GM19025 (cell line): ENCODE measurements at regions not wholly inside any gene's neighbourhood (a gene's known extent, or its start where the extent isn't known, plus 50 kb on each side); places are given as distances from the start of the nearest gene placed in this dataset.

Experiments
- ATAC-seq: cut with Tn5 transposase; IDR thresholded peaks from one replicate; pipeline ENCODE4 v1.9.1; 2021; ENCODE audit warnings: mild to moderate bottlenecking, low read depth, moderate library complexity; ENCODE audit not compliant: unreplicated experiment

DNA sequence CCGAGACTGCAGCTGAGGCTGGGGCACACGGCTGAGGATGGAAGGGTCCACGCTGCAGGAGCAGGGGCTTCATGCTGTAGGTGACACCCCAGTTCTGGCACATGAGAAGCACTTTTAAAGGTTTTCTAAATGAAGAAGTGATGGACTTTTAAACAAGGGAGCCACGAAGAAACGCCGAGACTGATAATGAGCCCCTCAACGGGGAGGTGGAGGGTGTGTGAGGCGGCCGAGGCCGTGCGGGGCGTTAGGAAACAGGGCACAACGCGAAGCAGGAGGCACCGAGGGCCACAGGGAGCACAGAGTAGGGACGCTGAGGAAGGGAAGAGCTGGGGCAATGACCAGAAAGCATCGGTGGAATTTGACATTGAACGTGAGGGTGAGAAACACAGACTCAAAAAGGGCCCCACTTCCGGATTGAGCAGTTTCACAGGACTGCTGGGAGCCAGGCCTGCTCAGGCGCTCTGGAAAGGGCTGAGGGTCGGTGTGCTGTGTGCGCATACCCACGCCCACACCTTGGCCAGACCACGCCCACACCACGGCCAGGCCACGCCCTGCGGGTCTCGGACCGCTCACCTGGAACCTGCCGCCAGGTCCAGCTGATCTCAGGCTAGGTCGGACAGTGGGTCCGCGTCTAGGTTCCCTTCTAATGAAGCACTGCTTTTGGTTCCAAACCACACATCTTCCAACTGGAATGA, 115.7 kb downstream of the GYPC start:
- no peak for ATAC-seq

DNA sequence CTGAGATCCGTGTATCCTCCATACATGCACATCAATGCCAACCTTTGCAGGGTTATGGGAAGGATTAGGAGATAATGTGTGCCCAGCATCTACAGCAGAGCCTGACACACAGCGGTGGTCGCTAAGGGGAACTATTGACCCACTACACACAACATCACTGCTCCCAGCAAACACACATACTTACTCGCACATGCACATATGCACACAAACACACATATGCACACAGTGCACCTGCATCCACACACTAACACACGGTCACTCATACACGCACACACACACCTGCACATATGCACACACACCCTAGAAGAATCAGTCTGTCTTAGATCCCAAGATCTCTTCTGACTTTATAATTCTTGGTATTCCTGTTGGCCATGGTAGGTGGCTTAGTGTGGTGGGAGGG, 118.3 kb downstream of the GYPC start:
- ATAC-seq, result no peak

GRCh38 chr2:126774761-126775160, 118.8 kb downstream of the GYPC start:
- ATAC-seq, result no peak

DNA sequence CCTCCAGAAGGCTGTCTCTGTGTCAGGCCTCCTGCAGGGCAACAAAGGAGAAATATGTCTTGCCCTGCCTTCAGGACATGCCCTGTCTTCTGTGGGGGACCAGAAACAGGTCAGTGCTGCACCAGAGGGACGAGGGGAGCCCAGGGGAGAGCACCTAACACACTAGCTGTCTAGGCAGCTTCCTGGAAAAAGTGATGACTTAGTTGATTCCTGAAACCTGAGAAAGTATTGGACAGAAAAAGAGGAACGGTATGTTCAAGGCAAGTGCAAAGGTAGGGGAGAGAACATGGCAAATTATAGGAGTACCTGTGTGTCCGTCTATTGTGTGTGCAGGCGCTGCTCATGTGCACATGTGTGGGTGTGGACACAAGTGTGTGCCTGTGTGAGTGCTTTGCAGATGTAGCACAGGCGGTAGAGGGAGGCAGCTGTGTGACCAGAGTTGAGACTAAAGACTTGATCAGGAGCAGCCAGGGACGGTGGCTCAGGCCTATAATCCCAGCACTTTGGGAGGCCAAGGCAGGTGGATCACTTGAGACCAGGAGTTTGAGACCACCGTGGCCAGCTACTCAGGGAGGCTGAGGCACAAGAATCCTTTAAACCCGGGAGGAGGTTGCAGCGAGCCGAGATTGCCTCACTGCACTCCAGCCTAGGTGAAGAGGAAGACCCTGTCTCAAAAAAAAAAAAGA, 119.5 kb downstream of the GYPC start:
- no peak for ATAC-seq

DNA sequence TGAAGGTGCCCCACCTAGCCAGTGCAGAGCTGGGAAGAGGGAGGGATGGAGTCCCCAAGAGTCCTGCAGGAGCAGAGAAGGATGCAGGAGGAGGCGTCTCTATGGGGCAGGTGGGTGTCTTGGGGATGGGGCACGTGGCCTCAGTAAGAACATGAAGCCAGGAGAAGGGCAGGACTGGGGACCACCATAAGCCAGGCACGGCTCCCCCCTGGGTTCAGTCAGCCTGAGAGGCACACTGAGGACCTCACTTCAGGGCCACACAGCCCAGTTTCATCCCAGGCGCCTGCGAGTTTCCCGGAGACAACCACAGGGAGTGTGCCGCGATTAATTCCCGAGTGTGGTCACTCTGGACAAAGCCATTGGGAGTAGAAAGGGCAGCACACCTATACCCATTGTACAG, 120.3 kb downstream of the GYPC start:
- no peak for ATAC-seq

DNA sequence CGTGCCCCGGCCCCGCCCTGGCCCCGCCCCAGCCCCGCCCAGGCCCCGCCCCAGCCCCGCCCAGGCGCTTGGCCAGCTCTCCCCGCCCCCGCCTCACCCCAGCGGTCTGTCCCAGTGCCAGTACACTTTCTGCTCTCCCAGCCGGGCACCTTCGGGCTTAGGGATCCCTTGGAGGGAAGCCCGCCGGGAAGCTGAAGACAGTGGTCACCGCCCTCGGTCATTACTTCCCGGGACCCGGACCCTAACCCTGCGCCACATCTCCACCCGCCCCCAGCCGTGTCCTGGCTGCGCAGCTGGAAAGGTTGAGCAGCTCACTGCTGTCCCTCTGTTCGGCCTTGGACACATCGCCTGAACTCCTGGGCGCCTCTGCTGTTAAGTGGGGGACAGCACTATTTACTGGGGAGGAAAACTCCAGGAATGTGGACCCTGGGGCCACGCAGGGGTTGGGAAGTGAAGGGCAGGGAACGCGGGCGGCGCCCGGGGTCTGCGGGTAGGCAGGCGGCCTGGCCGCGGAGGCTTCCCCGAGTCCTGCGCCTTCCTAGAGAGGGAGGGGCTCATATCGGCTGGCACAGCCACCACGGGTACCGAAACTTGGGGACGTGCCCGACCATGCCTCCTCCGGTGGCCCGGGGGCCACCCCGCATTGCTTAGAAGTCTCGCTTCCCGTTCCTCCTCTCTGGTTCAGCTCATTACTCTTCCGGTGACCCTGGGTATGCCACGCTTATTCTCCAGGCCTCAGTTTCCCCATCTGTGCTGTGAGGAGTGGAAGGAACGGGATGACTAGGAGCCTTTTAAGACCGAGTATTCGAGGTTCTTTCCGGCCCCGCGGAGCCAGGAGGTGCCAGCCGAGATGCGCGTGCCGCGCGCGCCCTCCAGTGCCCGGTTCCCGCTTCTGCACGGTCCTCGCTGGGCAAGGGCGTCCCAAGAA, 121.0 kb downstream of the GYPC start:
- peak; percentile 81 for ATAC-seq

DNA sequence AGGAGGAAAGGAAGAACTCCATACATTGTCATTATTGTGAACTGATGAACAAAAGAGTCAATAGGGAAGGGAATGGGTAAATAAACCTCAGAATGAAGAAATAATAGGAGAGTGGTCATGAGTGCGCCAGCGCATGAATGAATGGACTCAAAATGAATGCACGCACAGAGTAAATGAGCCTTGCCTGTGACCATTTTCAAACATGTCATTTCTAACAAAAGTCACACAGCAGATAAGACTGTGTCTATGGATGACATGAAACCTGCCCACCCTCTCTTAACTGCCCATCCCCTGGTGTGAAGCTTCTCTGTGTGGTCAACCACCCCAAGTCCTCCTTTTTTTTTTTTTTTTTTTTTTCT, 121.1 kb upstream of the TEX51 start:
- ATAC-seq, result peak; percentile 8

GRCh38 chr2:126778561-126779501, 119.9 kb upstream of the TEX51 start:
- ATAC-seq, result no peak

DNA sequence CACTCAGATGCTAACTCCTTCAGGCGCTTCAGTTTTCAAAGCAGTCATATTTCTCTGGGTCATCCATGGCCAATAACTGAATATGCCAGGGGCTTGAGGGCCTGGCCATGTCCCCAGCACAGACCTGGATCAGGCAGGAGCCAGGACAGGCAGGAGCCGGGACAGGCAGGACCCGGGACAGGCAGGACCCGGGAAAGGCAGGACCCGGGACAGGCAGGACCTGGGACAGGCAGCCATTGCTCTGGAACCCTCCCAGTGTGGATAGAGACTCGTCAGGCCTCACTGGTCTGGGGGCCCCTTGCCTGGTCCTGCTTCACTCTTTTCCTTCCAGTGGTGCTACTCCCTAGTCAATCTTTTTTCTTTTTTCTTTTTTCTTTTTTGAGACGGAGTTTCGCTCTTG, 117.5 kb upstream of the TEX51 start:
- no peak for ATAC-seq

DNA sequence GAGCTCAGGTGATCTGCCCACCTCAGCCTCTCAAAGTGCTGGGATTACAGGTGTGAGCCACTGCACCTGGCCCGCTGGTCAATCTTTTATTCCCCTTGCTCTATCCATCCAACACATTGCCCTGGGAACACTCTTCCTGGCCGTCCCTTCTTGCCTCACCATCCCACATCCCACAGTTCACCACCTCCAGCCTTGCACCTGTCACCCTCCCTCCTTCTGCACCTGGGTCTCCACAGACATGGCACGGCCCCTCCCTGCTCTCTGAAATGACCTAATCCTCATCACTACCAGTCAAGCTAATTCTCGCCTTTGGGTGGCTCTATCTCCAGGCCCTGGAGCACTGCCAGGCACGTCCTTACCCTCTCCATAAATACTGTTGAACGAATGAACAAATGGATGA, 116.9 kb upstream of the TEX51 start:
- ATAC-seq, result no peak

- no peak for ATAC-seq
Measured at GRCh38 chr2:126782648-126783047, 116.0 kb upstream of the TEX51 start.

DNA sequence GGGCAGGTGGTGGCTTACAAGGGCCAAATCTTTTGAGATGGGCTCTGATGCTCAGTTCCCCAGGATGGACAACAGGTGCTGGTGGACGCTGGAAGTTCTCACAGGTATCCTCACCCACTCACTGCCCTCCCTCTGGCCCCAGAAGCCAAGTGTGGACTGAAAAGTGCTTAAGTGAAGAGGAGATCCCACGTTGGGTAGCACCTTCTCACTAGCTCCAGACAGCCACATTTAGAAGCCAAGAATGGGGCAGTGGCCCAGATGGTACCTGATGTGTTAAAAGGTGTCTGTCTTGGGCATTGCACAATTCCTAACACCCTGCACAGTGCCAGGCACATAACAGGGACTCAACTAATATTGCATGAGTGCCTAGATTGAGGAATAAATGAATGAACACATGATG, 115.3 kb upstream of the TEX51 start:
- no peak for ATAC-seq

DNA sequence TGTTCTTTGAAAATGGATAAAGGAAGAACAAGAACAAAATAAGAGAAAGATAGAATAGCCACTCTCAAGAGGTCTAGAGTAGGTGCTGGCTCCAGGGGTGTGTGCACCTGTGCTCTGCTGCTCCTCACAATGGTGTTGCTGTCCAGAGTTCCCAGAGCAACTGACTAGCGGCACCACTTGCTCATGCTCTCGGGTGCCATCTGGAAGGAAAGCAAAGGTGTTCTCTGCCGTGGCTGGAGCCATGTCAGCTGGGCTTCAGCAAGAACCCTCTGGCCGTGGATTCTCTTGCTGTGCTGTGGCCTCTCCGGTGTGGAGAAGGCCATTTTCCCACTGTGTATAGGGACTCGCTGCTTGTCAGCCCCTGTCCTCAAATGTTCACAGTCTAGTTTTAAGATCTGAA, 114.6 kb upstream of the TEX51 start:
- no peak for ATAC-seq

- ATAC-seq, result no peak
Measured at GRCh38 chr2:126784621-126785020, 114.1 kb upstream of the TEX51 start.

GRCh38 chr2:126785236-126785635, 113.5 kb upstream of the TEX51 start:
- no peak for ATAC-seq

GRCh38 chr2:126785862-126786261, 112.8 kb upstream of the TEX51 start:
- no peak for ATAC-seq

- ATAC-seq, result no peak
Measured at GRCh38 chr2:126786765-126787164, 111.9 kb upstream of the TEX51 start.

DNA sequence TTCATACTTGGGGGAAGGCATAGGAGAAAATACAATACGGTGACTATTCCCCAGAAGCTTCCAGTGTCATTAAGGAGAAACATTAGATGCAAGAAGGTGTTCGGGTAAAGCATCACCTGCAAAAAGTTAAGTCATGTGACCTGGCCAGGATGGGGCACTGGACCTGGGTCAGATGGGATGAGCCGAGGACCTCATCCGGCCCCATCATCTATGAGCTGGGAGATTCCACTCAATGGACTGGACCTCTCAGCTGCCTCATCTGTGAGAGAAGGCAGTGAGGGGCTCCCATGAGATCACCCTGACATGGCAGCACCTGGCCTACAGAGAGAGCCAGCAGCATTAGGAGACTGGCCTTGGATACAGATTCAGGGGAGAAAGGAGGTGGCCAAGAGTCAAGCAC, 111.4 kb upstream of the TEX51 start:
- ATAC-seq, result no peak

GRCh38 chr2:126788113-126788512, 110.6 kb upstream of the TEX51 start:
- no peak for ATAC-seq

- no peak for ATAC-seq
Measured at GRCh38 chr2:126788652-126789051, 110.0 kb upstream of the TEX51 start.
